ENCODE measurements at regions not wholly inside any gene's neighbourhood (a gene's known extent, or its start where the extent isn't known, plus 50 kb on each side); places are given as distances from the start of the nearest gene placed in this dataset.

GRCh38 chr3:94735354-94735753 is 672.5 kb downstream of the NSUN3 start:
- peaks cover 0 to 13% (median 3%) of the 10 kb centered on the region in 7 donors for H3K9me3 Mint-ChIP-seq
- H3K36me3 Mint-ChIP-seq, result no peaks in the 10 kb centered on the region
- Histone ChIP-seq H3K27ac (ENCODE audit: low read depth in 1 of 2, low read length in 2 of 2) (no peak overlapping the region), H3K27me3 (ENCODE audit: control insufficient read depth in 2 of 2, insufficient read depth in 2 of 2, low read length in 2 of 2) (no peaks in the 10 kb centered on the region), H3K9me3 (replicated peaks in 1 of 2; ENCODE audit: control insufficient read depth in 1 of 2, insufficient read depth in 1 of 2, low read length in 2 of 2) (no peaks in the 10 kb centered on the region), H3K4me2 (replicated peaks; ENCODE audit: extremely low read depth, low read length, poor library complexity, severe bottlenecking) (no peak overlapping the region), H3K4me1 (ENCODE audit: control insufficient read depth in 1 of 2, insufficient read depth in 2 of 2, low read length in 2 of 2) (no peaks in the 10 kb centered on the region), H3K36me3 (replicated peaks in 1 of 2; ENCODE audit: control insufficient read depth in 1 of 2, insufficient read depth in 2 of 2, low read length in 2 of 2) (no peaks in the 10 kb centered on the region), H3K9ac (ENCODE audit: insufficient read depth, low read length, poor library complexity, severe bottlenecking) (no peak overlapping the region), H3K79me2 (ENCODE audit: insufficient read depth, low read length) (no peaks in the 10 kb centered on the region), H3K4me3 (replicated peaks in 1 of 3; ENCODE audit: low read depth in 2 of 3, low read length in 3 of 3) (no peak overlapping the region), H2AFZ (ENCODE audit: insufficient read depth, low read depth, low read length, poor library complexity, severe bottlenecking) (no peak overlapping the region), H4K20me1 (ENCODE audit: insufficient read depth, low read length) (no peaks in the 10 kb centered on the region)
- DNase-seq, result no peak
- H3K4me3 Mint-ChIP-seq, result no peak overlapping the region
- H3K27ac Mint-ChIP-seq, result no peak overlapping the region
- no peak for TF ChIP-seq CTCF (IDR thresholded peaks at IDR 0.05)
- intact Hi-C loops (cut with micrococcal nuclease), result no loop called here
- no peaks in the 10 kb centered on the region for H3K27me3 Mint-ChIP-seq (ENCODE audit: low read depth in 3 of 3)
- H3K4me1 Mint-ChIP-seq, result no peaks in the 10 kb centered on the region
- WGBS (ENCODE audit: insufficient coverage), result 60% methylated on average over 1 of the region's 2 CpGs

- Histone ChIP-seq H3K4me3 (replicated peaks in 1 of 3; ENCODE audit: low read depth in 2 of 3, low read length in 3 of 3) (no peak overlapping the region), H2AFZ (ENCODE audit: insufficient read depth, low read depth, low read length, poor library complexity, severe bottlenecking) (no peak overlapping the region), H3K27me3 (ENCODE audit: control insufficient read depth in 2 of 2, insufficient read depth in 2 of 2, low read length in 2 of 2) (no peaks in the 10 kb centered on the region), H4K20me1 (ENCODE audit: insufficient read depth, low read length) (no peaks in the 10 kb centered on the region), H3K9ac (ENCODE audit: insufficient read depth, low read length, poor library complexity, severe bottlenecking) (no peak overlapping the region), H3K4me1 (ENCODE audit: control insufficient read depth in 1 of 2, insufficient read depth in 2 of 2, low read length in 2 of 2) (no peaks in the 10 kb centered on the region), H3K36me3 (replicated peaks in 1 of 2; ENCODE audit: control insufficient read depth in 1 of 2, insufficient read depth in 2 of 2, low read length in 2 of 2) (no peaks in the 10 kb centered on the region), H3K4me2 (replicated peaks; ENCODE audit: extremely low read depth, low read length, poor library complexity, severe bottlenecking) (no peak overlapping the region), H3K27ac (ENCODE audit: low read depth in 1 of 2, low read length in 2 of 2) (no peak overlapping the region), H3K79me2 (ENCODE audit: insufficient read depth, low read length) (no peaks in the 10 kb centered on the region), H3K9me3 (replicated peaks in 1 of 2; ENCODE audit: control insufficient read depth in 1 of 2, insufficient read depth in 1 of 2, low read length in 2 of 2) (no peaks in the 10 kb centered on the region)
- Mint-ChIP-seq H3K27me3 (ENCODE audit: low read depth in 3 of 3) (no peaks in the 10 kb centered on the region), H3K27ac (no peak overlapping the region), H3K36me3 (no peaks in the 10 kb centered on the region), H3K9me3 (peaks cover 0 to 7% (median 0%) of the 10 kb centered on the region in 7 donors), H3K4me1 (no peaks in the 10 kb centered on the region), H3K4me3 (no peak overlapping the region)
- no CpG with 5 or more reads among the region's 2 CpGs for WGBS (ENCODE audit: insufficient coverage)
- TF ChIP-seq CTCF (IDR thresholded peaks at IDR 0.05), result no peak
- intact Hi-C loops (cut with micrococcal nuclease), result no loop called here
- no peak for DNase-seq
Measured at GRCh38 chr3:94737116-94737515, 674.3 kb downstream of the NSUN3 start.

Data from CD14-positive monocyte (primary cell).